OCI-LY3 (cell line): ENCODE measurements at regions not wholly inside any gene's neighbourhood (a gene's known extent, or its start where the extent isn't known, plus 50 kb on each side); places are given as distances from the start of the nearest gene placed in this dataset.

Experiments
- H2AFZ ChIP-seq: fragments of 200-600, 300-600 bp; shearing (Covaris generic); 2 replicates; pipeline ENCODE4 v1.6.0; 2014; ENCODE audit warnings: antibody characterized with exemption, low read depth, low read length
- H3K27ac ChIP-seq: fragments of 200-600, 300-600 bp; sonication (generic); 2 replicates; pipeline ENCODE4 v1.5.1; 2014; ENCODE audit warnings: mild to moderate bottlenecking, low read length, moderate library complexity, mixed read lengths
- H3K27me3 ChIP-seq: fragments of 200-600, 300-600 bp; sonication (generic); 2 replicates; pipeline ENCODE4 v1.6.1; 2014; ENCODE audit warnings: low read depth, low read length, mixed read lengths
- H3K36me3 ChIP-seq: fragments of 200-600, 300-600 bp; sonication (generic); replicated peaks from 2 replicates; pipeline ENCODE3; 2014; ENCODE audit warnings: low read depth, low read length, mixed read lengths
- H3K4me1 ChIP-seq: fragments of 300-600, 200-600 bp; sonication (generic); 2 replicates; pipeline ENCODE4 v1.6.1; 2014; ENCODE audit warnings: low read length, mixed read lengths
- H3K4me2 ChIP-seq: fragments of 200-600, 300-600 bp; sonication (generic); 2 replicates; pipeline ENCODE4 v1.6.1; 2014; ENCODE audit warnings: low read length, mixed read lengths
- H3K4me3 ChIP-seq: fragments of 300-600, 200-600 bp; sonication (generic); 2 replicates; pipeline ENCODE4 v1.5.1; 2014; ENCODE audit warnings: antibody characterized with exemption, mild to moderate bottlenecking, low read length, moderate library complexity
- H3K79me2 ChIP-seq: fragments of 300-600, 200-600 bp; shearing (Covaris generic); 2 replicates; pipeline ENCODE4 v1.6.1; 2014; ENCODE audit warnings: mild to moderate bottlenecking, low read length, mixed read lengths
- H3K9ac ChIP-seq: fragments of 300-600, 200-600 bp; shearing (Covaris generic); 2 replicates; pipeline ENCODE4 v1.6.0; 2014; ENCODE audit warnings: mild to moderate bottlenecking, low read length, moderate library complexity
- H3K9me3 ChIP-seq: fragments of 200-600, 300-600 bp; shearing (Covaris generic); 2 replicates; pipeline ENCODE4 v1.6.1; 2014; ENCODE audit warnings: low read length, mixed read lengths; ENCODE audit not compliant: insufficient read depth
- H4K20me1 ChIP-seq: fragments of 200-600, 300-600 bp; sonication (generic); 2 replicates; pipeline ENCODE4 v1.6.1; 2016; ENCODE audit warnings: low read length, mixed read lengths; ENCODE audit not compliant: insufficient read depth
- CTCF ChIP-seq: fragments of 200-600, 300-600 bp; sonication (generic); IDR thresholded peaks from 2 replicates; pipeline ENCODE4 v1.5.1; 2014; ENCODE audit warnings: antibody characterized with exemption, low read length, low read depth
- EZH2phosphoT487 ChIP-seq: fragments of 200-600 bp; shearing (Covaris generic); IDR thresholded peaks from 2 replicates; pipeline ENCODE4 v1.6.1; 2018; ENCODE audit warnings: antibody characterized with exemption, mixed run types, low read depth

GRCh38 chr10:78247266-78247665 is 213.6 kb downstream of the RPS24 start:
- Histone ChIP-seq H3K79me2 (no peaks in the 10 kb centered on the region), H3K4me1 (no peaks in the 10 kb centered on the region), H2AFZ (no peak overlapping the region), H3K9me3 (no peaks in the 10 kb centered on the region), H3K4me3 (no peak overlapping the region), H3K27me3 (no peaks in the 10 kb centered on the region), H3K4me2 (no peak overlapping the region), H3K36me3 (no peaks in the 10 kb centered on the region), H3K9ac (no peak overlapping the region), H3K27ac (no peak overlapping the region), H4K20me1 (no peaks in the 10 kb centered on the region)
- TF ChIP-seq EZH2phosphoT487 = no peak
- TF ChIP-seq CTCF = no peak

DNA sequence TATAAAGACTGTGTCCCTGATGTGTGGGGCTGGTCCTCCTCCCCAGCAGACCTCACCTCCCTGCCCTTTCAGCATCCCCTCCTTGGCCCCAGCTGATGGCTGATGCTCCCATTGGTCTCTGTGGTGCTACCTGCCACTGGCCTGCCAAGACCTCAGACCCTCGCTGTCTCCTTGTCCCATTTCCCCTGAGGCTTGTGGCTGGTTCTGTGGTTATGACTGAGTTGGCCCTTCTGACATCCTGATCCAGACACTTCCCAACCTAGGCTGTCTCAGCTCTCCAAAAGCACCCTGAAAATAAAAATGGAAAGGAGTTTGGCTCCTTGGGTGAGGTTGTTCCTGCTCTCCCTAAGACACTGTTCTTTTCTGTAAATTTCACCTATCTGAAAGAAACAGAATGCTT is 214.2 kb downstream of the RPS24 start:
- Histone ChIP-seq H3K79me2 (no peaks in the 10 kb centered on the region), H3K27ac (no peak overlapping the region), H3K4me2 (no peak overlapping the region), H3K36me3 (no peaks in the 10 kb centered on the region), H3K9ac (no peak overlapping the region), H3K4me3 (no peak overlapping the region), H3K9me3 (no peaks in the 10 kb centered on the region), H4K20me1 (no peaks in the 10 kb centered on the region), H3K27me3 (no peaks in the 10 kb centered on the region), H2AFZ (no peak overlapping the region), H3K4me1 (no peaks in the 10 kb centered on the region)
- TF ChIP-seq CTCF (no peak), EZH2phosphoT487 (no peak)

- no peak overlapping the region for H3K4me3 ChIP-seq
- no peaks in the 10 kb centered on the region for H4K20me1 ChIP-seq
- H3K4me1 ChIP-seq = no peaks in the 10 kb centered on the region
- H3K79me2 ChIP-seq = no peaks in the 10 kb centered on the region
- H3K27ac ChIP-seq = no peak overlapping the region
- no peak overlapping the region for H3K9ac ChIP-seq
- no peak overlapping the region for H3K4me2 ChIP-seq
- H2AFZ ChIP-seq = no peak overlapping the region
- H3K36me3 ChIP-seq = no peaks in the 10 kb centered on the region
- TF ChIP-seq CTCF (no peak), EZH2phosphoT487 (no peak)
- no peaks in the 10 kb centered on the region for H3K27me3 ChIP-seq
- no peaks in the 10 kb centered on the region for H3K9me3 ChIP-seq
Measured at GRCh38 chr10:78248651-78249464, 215.2 kb downstream of the RPS24 start.

DNA sequence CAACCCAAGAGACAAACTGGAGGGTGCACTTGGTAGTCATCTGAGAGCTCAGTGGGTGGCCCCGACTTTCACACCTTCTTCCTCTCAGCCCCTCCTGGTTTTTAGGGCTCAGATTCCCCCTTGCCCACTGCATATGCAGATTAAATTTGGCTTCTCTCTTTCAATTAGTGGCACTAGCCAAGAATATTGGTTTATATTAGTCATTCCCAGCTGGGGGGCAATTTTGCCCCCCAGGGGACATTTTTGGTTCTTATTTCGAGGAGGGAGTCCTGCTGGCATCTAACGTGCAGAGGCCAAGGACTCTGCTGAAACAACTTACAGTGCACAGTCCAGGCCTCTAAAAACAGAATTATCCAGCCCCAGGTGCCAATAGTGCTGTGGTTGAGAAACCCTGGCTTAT is 216.0 kb downstream of the RPS24 start:
- Histone ChIP-seq H3K4me1 (no peaks in the 10 kb centered on the region), H3K27me3 (no peaks in the 10 kb centered on the region), H3K36me3 (no peaks in the 10 kb centered on the region), H4K20me1 (no peaks in the 10 kb centered on the region), H3K4me2 (no peak overlapping the region), H3K79me2 (no peaks in the 10 kb centered on the region), H2AFZ (no peak overlapping the region), H3K9me3 (no peaks in the 10 kb centered on the region), H3K9ac (no peak overlapping the region), H3K27ac (no peak overlapping the region), H3K4me3 (no peak overlapping the region)
- no peak for TF ChIP-seq CTCF
- no peak for TF ChIP-seq EZH2phosphoT487
